Adipocyte (in vitro differentiated cells): ENCODE measurements at regions not wholly inside any gene's neighbourhood (a gene's known extent, or its start where the extent isn't known, plus 50 kb on each side); places are given as distances from the start of the nearest gene placed in this dataset.

Experiments used
- DNase-seq: peaks from one replicate; pipeline ENCODE4 v3.0.0-alpha.2; 2015; ENCODE audit warnings: low read depth
- H3K27me3 ChIP-seq: replicated peaks from 2 replicates; pipeline ENCODE4 v1.7.0; 2013; ENCODE audit warnings: mild to moderate bottlenecking, low read length, moderate library complexity; ENCODE audit not compliant: control insufficient read depth, insufficient read depth
- H3K36me3 ChIP-seq: 2 replicates; pipeline ENCODE4 v1.7.0; 2013; ENCODE audit warnings: low read length, mild to moderate bottlenecking, moderate library complexity; ENCODE audit not compliant: control insufficient read depth, insufficient read depth, severe bottlenecking
- H3K4me1 ChIP-seq: 2 replicates; pipeline ENCODE4 v1.7.0; 2013; ENCODE audit warnings: mild to moderate bottlenecking, low read length, moderate library complexity; ENCODE audit not compliant: control insufficient read depth, insufficient read depth
- H3K4me3 ChIP-seq: 2 replicates; pipeline ENCODE4 v1.7.0; 2013; ENCODE audit warnings: mild to moderate bottlenecking, low read length, moderate library complexity
- H3K9ac ChIP-seq: 2 replicates; pipeline ENCODE4 v1.7.0; 2013; ENCODE audit warnings: mild to moderate bottlenecking, low read length, moderate library complexity
- H3K9me3 ChIP-seq: 2 replicates; pipeline ENCODE4 v1.7.0; 2013; ENCODE audit warnings: mild to moderate bottlenecking, low read length, moderate library complexity; ENCODE audit not compliant: control insufficient read depth

DNA sequence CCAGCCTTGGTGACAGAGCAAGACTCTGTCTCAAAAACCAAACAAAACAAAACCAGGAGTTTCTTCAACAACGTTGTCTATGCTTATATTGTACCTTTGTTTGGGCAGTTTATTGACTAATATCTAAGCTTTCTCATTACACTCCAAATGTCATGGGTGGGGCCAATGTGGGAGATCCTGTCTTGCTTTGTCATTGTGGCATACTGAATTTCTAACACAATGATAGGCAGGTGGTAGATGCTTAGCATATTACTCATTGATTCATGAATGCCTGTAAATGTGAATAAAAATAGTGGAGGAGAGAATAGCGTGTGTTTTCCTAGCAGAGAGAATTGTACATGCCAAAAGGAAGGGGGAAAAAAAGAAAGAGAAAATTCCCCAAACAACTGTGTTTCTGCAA lies 802.5 kb upstream of the EEF2KMT start:
- H3K4me1 ChIP-seq: no peaks in the 10 kb centered on the region
- H3K36me3 ChIP-seq: no peaks in the 10 kb centered on the region

GRCh38 chr16:5895976-5896375 lies 798.4 kb upstream of the EEF2KMT start:
- no peak for DNase-seq
- H3K9me3 ChIP-seq: no peaks in the 10 kb centered on the region
- H3K27me3 ChIP-seq: no peaks in the 10 kb centered on the region
- no peaks in the 10 kb centered on the region for H3K4me1 ChIP-seq
- no peaks in the 10 kb centered on the region for H3K36me3 ChIP-seq
- no peak overlapping the region for H3K9ac ChIP-seq
- H3K4me3 ChIP-seq: no peak overlapping the region

More for the DNA sequence above, 802.5 kb upstream of the EEF2KMT start:
- no peak for DNase-seq
- H3K9me3 ChIP-seq: no peaks in the 10 kb centered on the region
- H3K9ac ChIP-seq: no peak overlapping the region
- no peak overlapping the region for H3K4me3 ChIP-seq
- no peaks in the 10 kb centered on the region for H3K27me3 ChIP-seq

GRCh38 chr16:5895137-5895536 lies 797.5 kb upstream of the EEF2KMT start:
- H3K9me3 ChIP-seq: no peaks in the 10 kb centered on the region
- no peak overlapping the region for H3K4me3 ChIP-seq
- no peak for DNase-seq
- H3K27me3 ChIP-seq: no peaks in the 10 kb centered on the region
- no peaks in the 10 kb centered on the region for H3K36me3 ChIP-seq
- H3K4me1 ChIP-seq: no peaks in the 10 kb centered on the region
- H3K9ac ChIP-seq: no peak overlapping the region

DNA sequence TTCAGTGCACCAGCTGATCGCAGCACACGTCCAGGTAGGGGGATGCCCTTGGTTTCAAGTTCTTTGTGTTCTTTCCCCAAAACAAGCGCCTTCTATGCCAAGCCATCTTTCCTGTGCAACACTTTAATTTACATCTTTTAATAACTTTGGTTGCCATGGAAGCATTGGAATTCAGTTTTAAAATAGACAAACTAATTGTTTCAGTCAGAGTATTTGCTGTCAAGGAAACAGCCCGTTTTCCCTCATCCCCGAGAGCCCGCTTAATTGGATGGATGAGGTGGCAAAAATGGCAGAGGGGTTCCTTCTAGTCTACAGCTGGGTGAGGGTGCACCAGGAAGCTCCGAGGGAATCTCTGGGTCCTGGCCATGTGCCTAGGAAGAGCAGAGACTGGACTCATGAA lies 793.7 kb upstream of the EEF2KMT start:
- H3K4me3 ChIP-seq: no peak overlapping the region
- no peaks in the 10 kb centered on the region for H3K27me3 ChIP-seq
- no peak overlapping the region for H3K9ac ChIP-seq
- no peak for DNase-seq
- H3K9me3 ChIP-seq: no peaks in the 10 kb centered on the region
- no peaks in the 10 kb centered on the region for H3K36me3 ChIP-seq
- no peaks in the 10 kb centered on the region for H3K4me1 ChIP-seq

- Histone ChIP-seq H3K9ac (no peak overlapping the region), H3K4me3 (no peak overlapping the region), H3K27me3 (no peaks in the 10 kb centered on the region), H3K36me3 (no peaks in the 10 kb centered on the region), H3K9me3 (no peaks in the 10 kb centered on the region), H3K4me1 (no peaks in the 10 kb centered on the region)
- DNase-seq: no peak
These were observed 787.9 kb upstream of the EEF2KMT start for GRCh38 chr16:5885521-5885920.

DNA sequence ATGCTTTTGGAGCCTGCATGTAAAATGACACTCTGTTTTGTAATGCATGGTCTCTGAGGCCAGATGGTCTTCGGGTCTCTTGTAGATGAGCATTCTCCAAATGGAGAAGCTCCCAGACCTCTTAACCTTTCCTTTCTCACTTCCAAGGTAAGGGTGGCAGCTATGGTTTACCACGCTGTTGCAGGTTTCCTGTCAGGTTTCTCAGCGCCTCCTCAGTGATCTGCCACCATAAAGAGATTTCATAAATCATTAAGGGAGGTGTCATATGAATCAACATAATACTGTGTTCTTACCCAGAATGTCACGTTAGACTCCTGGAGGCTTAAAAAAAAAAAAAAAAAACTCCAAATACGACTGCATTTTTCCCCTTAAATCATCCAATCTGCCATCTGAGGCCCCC lies 787.4 kb upstream of the EEF2KMT start:
- Histone ChIP-seq H3K36me3 (no peaks in the 10 kb centered on the region), H3K27me3 (no peaks in the 10 kb centered on the region), H3K4me1 (no peaks in the 10 kb centered on the region), H3K4me3 (no peak overlapping the region), H3K9ac (no peak overlapping the region), H3K9me3 (no peaks in the 10 kb centered on the region)
- DNase-seq: no peak

DNA sequence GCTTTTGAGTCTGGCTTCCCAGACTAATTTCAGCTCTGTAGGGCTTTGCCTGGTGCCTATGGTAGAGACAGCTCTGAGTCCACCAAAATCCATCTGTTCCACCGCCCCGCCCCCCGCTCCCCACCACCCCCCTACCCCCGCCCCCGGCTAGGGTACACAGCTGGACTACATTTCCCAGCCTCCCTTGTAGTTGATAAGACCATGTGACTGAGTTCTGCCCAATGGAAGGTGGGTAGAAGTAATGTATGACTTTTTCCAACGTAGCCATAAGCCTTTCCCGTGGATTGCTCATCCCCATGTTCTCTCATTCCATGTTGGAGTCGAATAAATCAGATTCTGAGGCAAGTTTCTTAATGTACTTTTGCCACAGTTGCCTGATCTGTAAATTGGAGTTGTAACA lies 786.7 kb upstream of the EEF2KMT start:
- Histone ChIP-seq H3K36me3 (no peaks in the 10 kb centered on the region), H3K4me1 (no peaks in the 10 kb centered on the region), H3K4me3 (no peak overlapping the region), H3K9me3 (no peaks in the 10 kb centered on the region), H3K9ac (no peak overlapping the region), H3K27me3 (no peaks in the 10 kb centered on the region)
- no peak for DNase-seq

DNA sequence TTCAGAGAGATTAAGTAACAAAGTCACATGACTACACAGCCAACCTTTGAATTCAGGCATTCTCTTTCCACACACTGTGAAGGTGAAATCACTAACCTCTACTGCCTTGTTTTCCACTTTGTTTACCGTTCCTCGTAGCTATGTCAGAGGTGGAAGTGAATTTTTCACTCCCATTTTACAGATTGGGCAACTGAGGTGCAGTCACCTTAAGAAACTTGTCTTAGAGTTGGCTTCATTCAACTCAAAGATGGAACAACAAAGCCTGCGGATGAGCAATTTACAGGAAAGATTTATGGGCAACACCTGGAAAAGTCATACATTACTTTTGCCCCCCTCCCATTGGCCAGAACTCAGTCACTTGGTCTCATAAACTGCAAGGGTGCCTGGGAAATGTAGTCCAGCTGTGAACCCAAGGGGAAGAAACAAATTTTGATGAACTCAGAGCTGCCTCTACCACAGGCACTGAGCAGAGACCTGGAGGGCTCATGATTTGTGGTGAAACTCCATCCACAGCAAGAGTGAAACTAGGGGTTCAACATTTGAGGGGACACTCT lies 784.6 kb upstream of the EEF2KMT start:
- Histone ChIP-seq H3K27me3 (no peaks in the 10 kb centered on the region), H3K4me1 (no peaks in the 10 kb centered on the region), H3K9ac (no peak overlapping the region), H3K36me3 (no peaks in the 10 kb centered on the region), H3K9me3 (no peaks in the 10 kb centered on the region), H3K4me3 (no peak overlapping the region)
- no peak for DNase-seq

- H3K36me3 ChIP-seq: no peaks in the 10 kb centered on the region
- no peaks in the 10 kb centered on the region for H3K4me1 ChIP-seq
- no peak overlapping the region for H3K9ac ChIP-seq
- no peaks in the 10 kb centered on the region for H3K27me3 ChIP-seq
- H3K4me3 ChIP-seq: no peak overlapping the region
- H3K9me3 ChIP-seq: no peaks in the 10 kb centered on the region
- DNase-seq: no peak
These were observed 777.8 kb upstream of the EEF2KMT start for GRCh38 chr16:5875416-5875815.

GRCh38 chr16:5874899-5875298 lies 777.3 kb upstream of the EEF2KMT start:
- H3K4me3 ChIP-seq: no peak overlapping the region
- DNase-seq: no peak
- no peak overlapping the region for H3K9ac ChIP-seq
- no peaks in the 10 kb centered on the region for H3K9me3 ChIP-seq
- no peaks in the 10 kb centered on the region for H3K36me3 ChIP-seq
- H3K27me3 ChIP-seq: no peaks in the 10 kb centered on the region
- no peaks in the 10 kb centered on the region for H3K4me1 ChIP-seq

- DNase-seq: no peak
- H3K4me3 ChIP-seq: no peak overlapping the region
- no peaks in the 10 kb centered on the region for H3K4me1 ChIP-seq
- H3K9ac ChIP-seq: no peak overlapping the region
- no peaks in the 10 kb centered on the region for H3K9me3 ChIP-seq
- H3K36me3 ChIP-seq: no peaks in the 10 kb centered on the region
- no peaks in the 10 kb centered on the region for H3K27me3 ChIP-seq
These were observed 775.6 kb upstream of the EEF2KMT start for GRCh38 chr16:5873221-5873620.

DNA sequence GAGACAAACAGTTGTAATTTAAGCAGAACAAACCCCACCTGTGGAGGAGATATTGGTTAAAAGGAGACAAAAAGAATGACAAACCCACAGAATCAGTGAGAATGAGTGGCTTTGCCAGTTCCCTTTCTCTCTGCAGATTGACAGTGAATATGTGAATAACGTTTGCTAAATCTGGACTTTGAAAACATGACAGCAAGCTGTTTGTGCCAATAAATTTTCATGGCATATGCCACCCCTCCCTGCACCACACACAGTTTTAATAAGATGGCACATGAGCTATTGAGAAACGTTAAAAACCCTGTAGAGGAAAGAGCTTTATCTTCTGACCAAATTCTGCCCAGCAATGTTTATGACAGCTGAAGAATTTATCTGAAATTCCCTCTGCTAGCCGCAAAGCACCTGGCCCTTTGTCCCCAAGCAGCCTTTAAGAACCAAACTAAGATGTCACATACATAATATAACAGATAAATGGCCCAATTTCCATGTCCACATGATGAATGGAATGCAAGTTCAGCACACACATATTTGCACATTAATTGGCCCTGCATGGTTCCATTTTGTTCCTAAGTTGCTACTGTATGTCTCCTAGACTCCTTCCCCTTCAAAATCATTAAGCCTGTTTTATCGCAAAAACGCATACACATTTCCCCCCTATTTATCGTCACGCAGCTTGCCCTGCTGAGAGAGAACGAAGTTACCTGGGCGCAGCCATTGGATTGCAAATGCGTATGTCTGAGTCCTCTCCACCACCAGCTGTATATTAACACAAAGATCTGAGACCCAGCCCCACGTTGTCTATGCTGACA lies 773.5 kb upstream of the EEF2KMT start:
- DNase-seq: no peak
- no peak overlapping the region for H3K4me3 ChIP-seq
- H3K9me3 ChIP-seq: no peaks in the 10 kb centered on the region
- no peaks in the 10 kb centered on the region for H3K4me1 ChIP-seq
- no peaks in the 10 kb centered on the region for H3K36me3 ChIP-seq
- H3K27me3 ChIP-seq: no peaks in the 10 kb centered on the region
- H3K9ac ChIP-seq: no peak overlapping the region
